Skeletal muscle satellite cell (primary cell): ENCODE measurements at regions not wholly inside any gene's neighbourhood (a gene's known extent, or its start where the extent isn't known, plus 50 kb on each side); places are given as distances from the start of the nearest gene placed in this dataset.
"Not testable (repeated sequence)": the region's sequence is repeated elsewhere in the genome, so short reads cannot be mapped to it uniquely, and the experiment has no call there.

Source experiments
- H3K27me3 ChIP-seq: 2 replicates; pipeline ENCODE4 v1.7.0; 2013; ENCODE audit warnings: low read length; ENCODE audit not compliant: control insufficient read depth, insufficient read depth
- H3K36me3 ChIP-seq: 2 replicates; pipeline ENCODE4 v1.7.0; 2013; ENCODE audit warnings: mild to moderate bottlenecking, control low read depth, low read length; ENCODE audit not compliant: insufficient read depth
- H3K4me1 ChIP-seq: 2 replicates; pipeline ENCODE4 v1.7.0; 2013; ENCODE audit warnings: low read length; ENCODE audit not compliant: control insufficient read depth, insufficient read depth
- H3K4me2 ChIP-seq: 2 replicates; pipeline ENCODE4 v1.7.0; 2013; ENCODE audit warnings: mild to moderate bottlenecking, low read length
- H3K4me3 ChIP-seq: 2 replicates; pipeline ENCODE4 v1.7.0; 2013; ENCODE audit warnings: low read length
- H3K9ac ChIP-seq: 2 replicates; pipeline ENCODE4 v1.7.0; 2013; ENCODE audit warnings: mild to moderate bottlenecking, low read depth, low read length, moderate library complexity
- H3K9me3 ChIP-seq: replicated peaks from 2 replicates; pipeline ENCODE4 v1.7.0; 2013; ENCODE audit warnings: mild to moderate bottlenecking, control low read depth, low read length

DNA sequence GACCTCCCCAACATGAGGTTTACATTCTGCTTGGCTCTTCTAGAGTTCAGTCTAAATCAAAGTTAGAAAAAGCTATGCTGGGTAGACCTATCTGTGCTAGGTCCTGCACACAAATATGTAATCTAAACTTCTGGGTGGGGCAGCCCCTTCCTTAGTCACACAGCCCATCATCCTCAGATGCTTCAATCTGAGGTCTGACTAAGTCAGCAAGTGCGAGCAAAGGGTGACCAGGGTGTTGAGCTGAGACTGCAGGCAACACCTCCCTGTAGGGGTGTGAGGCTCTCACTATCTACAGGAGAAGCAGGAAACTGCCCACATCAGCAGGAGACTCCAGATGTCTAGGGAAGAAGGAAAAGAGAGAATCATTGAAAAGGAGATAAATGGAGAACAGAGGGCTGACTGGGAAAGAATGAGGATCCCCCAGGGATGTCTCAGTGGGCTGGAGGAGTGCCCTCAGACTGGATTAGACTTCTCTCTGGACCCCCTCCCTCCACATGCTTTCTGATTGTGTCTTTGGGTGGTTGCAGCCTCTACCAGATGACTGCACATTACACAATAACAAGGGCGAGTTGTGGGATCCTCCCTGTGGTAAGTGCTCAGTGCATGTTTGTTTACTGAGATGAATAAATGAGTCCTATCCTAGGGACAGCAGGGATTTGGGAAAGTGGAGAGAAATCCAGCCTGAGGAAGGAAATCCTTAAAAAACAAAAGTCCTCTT is 266.2 kb upstream of the PLET1 start:
- no peaks in the 10 kb centered on the region for H3K9me3 ChIP-seq
- no peaks in the 10 kb centered on the region for H3K36me3 ChIP-seq
- no peaks in the 10 kb centered on the region for H3K27me3 ChIP-seq
- no peak overlapping the region for H3K4me2 ChIP-seq
- H3K9ac ChIP-seq: no peak overlapping the region
- no peak overlapping the region for H3K4me3 ChIP-seq
- H3K4me1 ChIP-seq: peaks cover 18% of the 10 kb centered on the region

DNA sequence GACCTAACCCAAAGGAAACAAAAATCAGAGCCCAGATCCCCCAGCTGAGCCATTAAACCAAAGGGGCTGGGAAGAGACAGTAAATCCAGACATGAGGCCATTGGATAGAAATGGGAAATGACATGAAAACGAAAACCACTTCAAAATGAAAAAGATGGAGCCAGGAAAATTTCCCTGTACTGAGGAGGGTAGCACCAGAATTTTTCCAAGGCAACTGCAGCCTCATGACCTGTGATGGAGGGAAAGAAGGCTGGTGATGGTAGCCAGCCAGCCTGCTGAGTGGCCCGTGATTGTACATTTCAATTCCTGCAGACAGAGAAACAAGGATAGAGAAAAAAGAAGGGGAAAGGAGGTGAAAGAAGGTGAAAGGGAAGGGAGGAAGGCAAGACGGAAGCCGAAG is 268.4 kb upstream of the PLET1 start:
- no peaks in the 10 kb centered on the region for H3K9me3 ChIP-seq
- peaks cover 5% of the 10 kb centered on the region for H3K27me3 ChIP-seq
- H3K36me3 ChIP-seq: no peaks in the 10 kb centered on the region
- no peak overlapping the region for H3K4me3 ChIP-seq
- no peak overlapping the region for H3K4me2 ChIP-seq
- peaks cover 13% of the 10 kb centered on the region for H3K4me1 ChIP-seq
- H3K9ac ChIP-seq: no peak overlapping the region

DNA sequence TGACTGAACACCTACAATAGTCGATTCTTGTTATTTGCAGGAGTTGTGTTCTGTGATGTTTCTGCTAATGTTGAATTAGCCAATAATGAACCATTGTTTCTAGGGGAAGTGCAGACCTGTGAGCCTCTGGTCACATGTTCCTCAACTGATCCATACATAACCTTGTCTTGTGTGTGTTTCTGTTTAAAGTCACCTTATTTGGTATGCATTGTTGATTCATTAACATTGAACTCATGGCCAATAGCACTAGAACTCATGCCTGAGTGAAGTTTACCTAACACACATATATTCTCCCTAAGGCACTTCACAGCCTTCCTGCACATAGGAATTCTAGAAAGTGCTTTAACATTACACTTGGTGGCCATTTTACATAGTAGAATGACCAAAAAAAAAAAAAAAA is 271.8 kb upstream of the PLET1 start:
- peaks cover 14% of the 10 kb centered on the region for H3K27me3 ChIP-seq
- no peaks in the 10 kb centered on the region for H3K4me1 ChIP-seq
- H3K9me3 ChIP-seq: no peaks in the 10 kb centered on the region
- H3K36me3 ChIP-seq: no peaks in the 10 kb centered on the region
- H3K4me2 ChIP-seq: no peak overlapping the region
- H3K9ac ChIP-seq: no peak overlapping the region
- H3K4me3 ChIP-seq: no peak overlapping the region

DNA sequence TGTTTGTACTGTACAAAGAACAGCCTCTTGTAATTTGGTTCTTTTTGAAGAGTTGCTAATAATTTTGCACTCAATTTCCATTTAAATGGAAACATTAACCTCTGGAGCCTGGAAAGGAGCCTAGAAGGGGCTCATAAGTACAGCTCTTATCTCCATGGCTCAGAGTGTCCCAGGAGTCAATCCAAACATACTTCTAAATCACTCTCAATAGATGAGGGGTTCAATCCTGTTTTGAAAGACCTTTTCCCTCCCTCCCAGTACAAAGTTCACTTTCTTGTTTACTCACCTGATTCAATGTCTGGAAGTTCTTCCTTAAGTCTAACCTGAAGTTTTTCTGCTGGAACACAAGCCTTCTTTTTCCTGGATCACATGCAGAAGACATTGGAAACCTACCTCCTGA is 273.0 kb upstream of the PLET1 start:
- H3K4me2 ChIP-seq: no peak overlapping the region
- no peaks in the 10 kb centered on the region for H3K9me3 ChIP-seq
- H3K9ac ChIP-seq: no peak overlapping the region
- peaks cover 15% of the 10 kb centered on the region for H3K27me3 ChIP-seq
- H3K4me1 ChIP-seq: no peaks in the 10 kb centered on the region
- H3K36me3 ChIP-seq: no peaks in the 10 kb centered on the region
- H3K4me3 ChIP-seq: no peak overlapping the region

DNA sequence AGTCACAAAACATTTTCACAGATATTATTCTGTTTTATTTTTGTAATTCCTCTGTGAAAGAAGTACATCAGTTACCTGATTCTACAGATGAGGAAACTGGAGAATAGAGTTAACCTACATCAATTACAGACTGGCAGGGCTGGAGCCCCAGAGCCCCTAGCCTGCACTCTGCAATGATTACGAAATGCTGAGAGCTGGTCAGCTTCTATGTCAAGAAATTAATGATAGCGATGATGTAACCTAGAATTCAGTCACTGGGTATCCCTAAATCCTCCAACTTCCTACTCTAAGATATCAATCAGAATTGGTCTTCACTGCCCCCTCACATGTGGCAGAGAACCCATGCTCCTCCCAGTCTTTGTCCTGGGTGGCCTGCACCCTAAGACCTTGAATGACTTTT is 273.5 kb upstream of the PLET1 start:
- no peaks in the 10 kb centered on the region for H3K4me1 ChIP-seq
- H3K4me2 ChIP-seq: no peak overlapping the region
- peaks cover 18% of the 10 kb centered on the region for H3K27me3 ChIP-seq
- no peaks in the 10 kb centered on the region for H3K36me3 ChIP-seq
- H3K9me3 ChIP-seq: no peaks in the 10 kb centered on the region
- H3K4me3 ChIP-seq: no peak overlapping the region
- no peak overlapping the region for H3K9ac ChIP-seq

DNA sequence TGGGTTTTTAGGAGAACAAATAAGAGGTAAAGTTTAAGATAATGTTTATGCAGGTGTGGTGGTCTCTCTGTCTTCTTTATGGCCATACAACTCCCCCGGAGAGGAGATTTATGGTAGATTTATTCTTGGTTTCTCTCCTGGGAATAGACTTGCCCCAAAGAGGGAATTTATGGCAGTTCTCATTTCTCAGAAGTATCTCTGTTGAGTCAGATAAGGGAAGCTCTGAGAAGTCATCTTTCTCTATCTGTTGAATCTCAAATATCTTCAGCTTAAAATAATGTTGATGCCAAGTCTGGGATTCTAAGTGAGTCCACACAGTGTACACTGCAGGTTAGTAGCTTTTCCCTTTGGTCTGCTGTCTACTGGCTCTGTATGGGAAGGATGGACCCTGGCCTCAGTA is 276.4 kb upstream of the PLET1 start:
- no peak overlapping the region for H3K4me3 ChIP-seq
- no peak overlapping the region for H3K9ac ChIP-seq
- H3K9me3 ChIP-seq: no peaks in the 10 kb centered on the region
- H3K36me3 ChIP-seq: no peaks in the 10 kb centered on the region
- no peaks in the 10 kb centered on the region for H3K4me1 ChIP-seq
- no peak overlapping the region for H3K4me2 ChIP-seq
- H3K27me3 ChIP-seq: peaks cover 18% of the 10 kb centered on the region

DNA sequence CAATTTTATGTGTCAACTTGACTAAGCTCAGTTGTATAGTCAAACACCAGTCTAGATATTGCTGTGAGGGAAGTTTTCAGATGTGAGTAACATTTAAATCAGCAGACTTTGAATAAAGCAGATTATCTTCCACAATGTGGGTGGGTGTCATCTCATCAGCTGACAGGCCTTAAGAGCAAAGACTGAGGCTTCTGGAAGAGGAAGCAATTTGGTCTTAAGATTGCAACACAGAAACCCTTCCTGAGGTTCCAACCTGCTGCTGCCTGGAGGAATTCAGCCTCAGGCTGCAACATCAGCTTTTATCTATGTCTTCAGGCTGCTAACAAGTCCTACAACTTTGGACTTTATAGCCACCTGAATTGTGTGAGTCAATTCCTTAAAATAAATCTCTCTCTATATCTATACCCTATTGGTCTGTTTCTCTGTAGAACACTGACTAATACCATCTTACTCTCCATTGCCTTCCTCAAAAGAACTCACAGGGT is 277.2 kb upstream of the PLET1 start:
- Histone ChIP-seq H3K4me1 (no peaks in the 10 kb centered on the region), H3K9me3 (no peaks in the 10 kb centered on the region), H3K36me3 (no peaks in the 10 kb centered on the region), H3K4me2 (no peak overlapping the region), H3K27me3 (peaks cover 18% of the 10 kb centered on the region), H3K9ac (no peak overlapping the region), H3K4me3 (no peak overlapping the region)

DNA sequence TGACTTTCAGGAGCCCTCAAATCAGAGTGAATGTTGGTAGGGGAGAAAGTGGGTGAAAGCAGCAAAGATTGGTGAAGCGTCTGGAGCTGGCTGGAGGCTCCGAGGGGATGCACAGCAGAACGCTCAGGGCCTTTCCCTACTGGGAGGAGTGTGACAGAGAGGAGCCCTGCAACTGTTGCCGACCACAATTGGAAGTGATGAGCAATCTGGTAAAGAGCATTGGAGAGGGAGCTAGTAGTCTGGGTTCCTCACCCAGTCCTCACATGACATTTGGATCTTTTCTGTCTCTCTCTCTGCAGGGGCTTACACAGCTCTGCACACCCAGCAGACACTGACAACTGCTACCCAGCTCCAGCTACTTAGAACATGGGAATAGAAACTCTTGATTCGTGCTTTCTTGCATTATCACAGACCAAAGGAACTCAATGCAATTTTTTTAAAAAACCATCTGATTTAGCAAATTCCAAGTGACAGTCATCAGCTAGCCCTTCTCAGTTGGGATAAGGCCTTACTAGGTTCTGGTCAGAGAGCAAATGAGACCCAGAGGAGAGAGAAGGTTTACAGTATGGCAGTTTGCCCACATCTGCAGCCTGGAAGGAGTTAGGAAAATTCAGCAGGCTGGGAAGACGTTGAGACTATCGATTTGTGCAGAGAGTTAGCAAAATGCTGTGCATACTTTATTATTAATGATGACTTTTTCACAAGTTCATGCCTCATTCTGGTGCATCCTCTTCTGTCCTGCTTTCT is 278.0 kb upstream of the PLET1 start:
- H3K36me3 ChIP-seq: no peaks in the 10 kb centered on the region
- H3K4me1 ChIP-seq: no peaks in the 10 kb centered on the region
- H3K9ac ChIP-seq: no peak overlapping the region
- H3K27me3 ChIP-seq: peaks cover 17% of the 10 kb centered on the region
- no peak overlapping the region for H3K4me2 ChIP-seq
- no peak overlapping the region for H3K4me3 ChIP-seq
- H3K9me3 ChIP-seq: no peaks in the 10 kb centered on the region

DNA sequence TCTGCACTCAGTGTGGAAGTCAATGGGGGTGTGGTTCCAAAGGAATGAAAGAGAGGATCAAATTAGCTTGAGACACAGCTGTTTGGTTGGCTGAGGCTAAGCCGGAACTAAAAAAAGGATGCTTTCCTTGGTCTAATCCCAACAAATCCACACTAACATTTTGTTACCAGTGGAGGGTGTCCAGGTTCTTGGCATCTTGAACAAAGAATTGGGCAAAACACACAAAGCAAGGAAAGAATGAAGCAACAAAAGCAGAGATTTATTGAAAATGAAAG is 278.6 kb upstream of the PLET1 start:
- not testable (repeated sequence) for H3K4me2 ChIP-seq, H3K9me3 ChIP-seq, H3K36me3 ChIP-seq, H3K9ac ChIP-seq, H3K4me3 ChIP-seq, H3K4me1 ChIP-seq
- H3K27me3 ChIP-seq: peaks cover 13% of the 10 kb centered on the region

DNA sequence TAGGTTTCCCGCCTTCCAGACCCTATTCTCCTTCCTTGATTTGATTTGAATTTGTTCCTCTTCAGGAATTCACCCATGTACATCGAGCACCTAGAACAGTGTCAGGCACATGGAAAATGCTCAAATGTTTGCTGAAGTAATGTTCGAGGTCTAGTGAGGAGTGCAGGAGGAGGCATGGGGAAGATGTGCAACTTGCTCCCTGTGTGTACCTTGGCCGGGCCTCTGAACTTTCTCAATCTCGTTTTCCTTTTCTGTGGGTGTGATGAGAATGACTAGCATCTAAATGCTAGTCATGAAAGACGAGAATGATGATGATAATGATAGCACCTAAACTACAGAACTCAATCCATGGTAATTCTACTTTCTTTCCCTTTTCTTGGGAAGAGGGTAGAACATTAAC is 279.1 kb upstream of the PLET1 start:
- Histone ChIP-seq H3K36me3 (no peaks in the 10 kb centered on the region), H3K4me1 (no peaks in the 10 kb centered on the region), H3K9ac (no peak overlapping the region), H3K9me3 (no peaks in the 10 kb centered on the region), H3K4me2 (no peak overlapping the region), H3K27me3 (peaks cover 8% of the 10 kb centered on the region), H3K4me3 (no peak overlapping the region)

DNA sequence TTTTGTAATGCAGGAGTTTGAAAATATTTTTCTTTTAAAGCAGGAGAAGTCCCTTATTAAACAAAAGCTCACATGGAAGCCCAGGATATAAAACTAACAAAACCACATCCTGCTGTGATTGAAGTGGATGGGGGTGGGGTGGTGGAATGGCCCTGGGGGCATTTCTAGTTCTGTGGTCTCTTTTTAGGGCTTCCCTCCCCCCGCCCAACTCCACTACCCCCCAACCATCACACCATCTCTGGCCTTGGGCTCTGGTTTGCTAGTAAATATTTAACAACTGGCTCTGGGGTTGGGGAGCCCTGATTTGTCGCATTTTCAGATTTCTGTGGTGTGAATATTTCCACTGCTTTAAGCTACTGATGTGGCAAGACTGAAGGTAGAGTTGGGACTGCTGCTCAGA is 279.6 kb upstream of the PLET1 start:
- Histone ChIP-seq H3K27me3 (peaks cover 6% of the 10 kb centered on the region), H3K36me3 (no peaks in the 10 kb centered on the region), H3K9me3 (no peaks in the 10 kb centered on the region), H3K4me2 (no peak overlapping the region), H3K9ac (no peak overlapping the region), H3K4me3 (no peak overlapping the region), H3K4me1 (no peaks in the 10 kb centered on the region)
